ENCODE measurements at regions not wholly inside any gene's neighbourhood (a gene's known extent, or its start where the extent isn't known, plus 50 kb on each side); places are given as distances from the start of the nearest gene placed in this dataset.

DNA sequence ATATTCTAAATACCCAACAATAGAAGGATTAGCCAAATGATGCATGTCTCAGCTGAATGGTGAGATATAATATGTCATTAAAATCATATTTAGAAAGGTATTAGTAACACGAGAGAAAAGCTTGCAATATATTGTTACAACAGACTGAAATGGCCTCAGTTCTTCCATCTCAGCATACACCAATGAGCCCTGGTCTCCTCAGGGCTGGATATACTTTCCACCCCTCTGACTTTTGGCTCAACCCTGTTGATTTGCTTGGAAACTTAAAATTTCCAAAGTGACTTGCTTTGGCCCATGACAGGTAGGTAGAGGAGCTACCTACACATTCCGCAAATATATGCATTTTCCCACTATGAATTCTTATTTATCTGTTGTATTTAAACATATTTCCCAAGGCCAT, 908.1 kb upstream of the TMEM132C start (continued):
- TF ChIP-seq, protein P1, sequence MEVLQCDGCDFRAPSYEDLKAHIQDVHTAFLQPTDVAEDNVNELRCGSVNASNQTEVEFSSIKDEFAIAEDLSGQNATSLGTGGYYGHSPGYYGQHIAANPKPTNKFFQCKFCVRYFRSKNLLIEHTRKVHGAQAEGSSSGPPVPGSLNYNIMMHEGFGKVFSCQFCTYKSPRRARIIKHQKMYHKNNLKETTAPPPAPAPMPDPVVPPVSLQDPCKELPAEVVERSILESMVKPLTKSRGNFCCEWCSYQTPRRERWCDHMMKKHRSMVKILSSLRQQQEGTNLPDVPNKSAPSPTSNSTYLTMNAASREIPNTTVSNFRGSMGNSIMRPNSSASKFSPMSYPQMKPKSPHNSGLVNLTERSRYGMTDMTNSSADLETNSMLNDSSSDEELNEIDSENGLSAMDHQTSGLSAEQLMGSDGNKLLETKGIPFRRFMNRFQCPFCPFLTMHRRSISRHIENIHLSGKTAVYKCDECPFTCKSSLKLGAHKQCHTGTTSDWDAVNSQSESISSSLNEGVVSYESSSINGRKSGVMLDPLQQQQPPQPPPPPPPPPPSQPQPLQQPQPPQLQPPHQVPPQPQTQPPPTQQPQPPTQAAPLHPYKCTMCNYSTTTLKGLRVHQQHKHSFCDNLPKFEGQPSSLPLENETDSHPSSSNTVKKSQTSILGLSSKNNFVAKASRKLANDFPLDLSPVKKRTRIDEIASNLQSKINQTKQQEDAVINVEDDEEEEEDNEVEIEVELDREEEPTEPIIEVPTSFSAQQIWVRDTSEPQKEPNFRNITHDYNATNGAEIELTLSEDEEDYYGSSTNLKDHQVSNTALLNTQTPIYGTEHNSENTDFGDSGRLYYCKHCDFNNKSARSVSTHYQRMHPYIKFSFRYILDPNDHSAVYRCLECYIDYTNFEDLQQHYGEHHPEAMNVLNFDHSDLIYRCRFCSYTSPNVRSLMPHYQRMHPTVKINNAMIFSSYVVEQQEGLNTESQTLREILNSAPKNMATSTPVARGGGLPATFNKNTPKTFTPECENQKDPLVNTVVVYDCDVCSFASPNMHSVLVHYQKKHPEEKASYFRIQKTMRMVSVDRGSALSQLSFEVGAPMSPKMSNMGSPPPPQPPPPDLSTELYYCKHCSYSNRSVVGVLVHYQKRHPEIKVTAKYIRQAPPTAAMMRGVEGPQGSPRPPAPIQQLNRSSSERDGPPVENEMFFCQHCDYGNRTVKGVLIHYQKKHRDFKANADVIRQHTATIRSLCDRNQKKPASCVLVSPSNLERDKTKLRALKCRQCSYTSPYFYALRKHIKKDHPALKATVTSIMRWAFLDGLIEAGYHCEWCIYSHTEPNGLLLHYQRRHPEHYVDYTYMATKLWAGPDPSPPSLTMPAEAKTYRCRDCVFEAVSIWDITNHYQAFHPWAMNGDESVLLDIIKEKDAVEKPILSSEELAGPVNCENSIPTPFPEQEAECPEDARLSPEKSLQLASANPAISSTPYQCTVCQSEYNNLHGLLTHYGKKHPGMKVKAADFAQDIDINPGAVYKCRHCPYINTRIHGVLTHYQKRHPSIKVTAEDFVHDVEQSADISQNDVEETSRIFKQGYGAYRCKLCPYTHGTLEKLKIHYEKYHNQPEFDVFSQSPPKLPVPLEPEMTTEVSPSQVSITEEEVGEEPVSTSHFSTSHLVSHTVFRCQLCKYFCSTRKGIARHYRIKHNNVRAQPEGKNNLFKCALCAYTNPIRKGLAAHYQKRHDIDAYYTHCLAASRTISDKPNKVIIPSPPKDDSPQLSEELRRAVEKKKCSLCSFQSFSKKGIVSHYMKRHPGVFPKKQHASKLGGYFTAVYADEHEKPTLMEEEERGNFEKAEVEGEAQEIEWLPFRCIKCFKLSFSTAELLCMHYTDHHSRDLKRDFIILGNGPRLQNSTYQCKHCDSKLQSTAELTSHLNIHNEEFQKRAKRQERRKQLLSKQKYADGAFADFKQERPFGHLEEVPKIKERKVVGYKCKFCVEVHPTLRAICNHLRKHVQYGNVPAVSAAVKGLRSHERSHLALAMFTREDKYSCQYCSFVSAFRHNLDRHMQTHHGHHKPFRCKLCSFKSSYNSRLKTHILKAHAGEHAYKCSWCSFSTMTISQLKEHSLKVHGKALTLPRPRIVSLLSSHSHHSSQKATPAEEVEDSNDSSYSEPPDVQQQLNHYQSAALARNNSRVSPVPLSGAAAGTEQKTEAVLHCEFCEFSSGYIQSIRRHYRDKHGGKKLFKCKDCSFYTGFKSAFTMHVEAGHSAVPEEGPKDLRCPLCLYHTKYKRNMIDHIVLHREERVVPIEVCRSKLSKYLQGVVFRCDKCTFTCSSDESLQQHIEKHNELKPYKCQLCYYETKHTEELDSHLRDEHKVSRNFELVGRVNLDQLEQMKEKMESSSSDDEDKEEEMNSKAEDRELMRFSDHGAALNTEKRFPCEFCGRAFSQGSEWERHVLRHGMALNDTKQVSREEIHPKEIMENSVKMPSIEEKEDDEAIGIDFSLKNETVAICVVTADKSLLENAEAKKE (CRISPR knock-in tag; IDR thresholded peaks at IDR 0.05) = no peak
- no peak for TF ChIP-seq CREB1 (CRISPR knock-in tag; IDR thresholded peaks at IDR 0.05; ENCODE audit: low read depth)
- TF ChIP-seq, protein P2, sequence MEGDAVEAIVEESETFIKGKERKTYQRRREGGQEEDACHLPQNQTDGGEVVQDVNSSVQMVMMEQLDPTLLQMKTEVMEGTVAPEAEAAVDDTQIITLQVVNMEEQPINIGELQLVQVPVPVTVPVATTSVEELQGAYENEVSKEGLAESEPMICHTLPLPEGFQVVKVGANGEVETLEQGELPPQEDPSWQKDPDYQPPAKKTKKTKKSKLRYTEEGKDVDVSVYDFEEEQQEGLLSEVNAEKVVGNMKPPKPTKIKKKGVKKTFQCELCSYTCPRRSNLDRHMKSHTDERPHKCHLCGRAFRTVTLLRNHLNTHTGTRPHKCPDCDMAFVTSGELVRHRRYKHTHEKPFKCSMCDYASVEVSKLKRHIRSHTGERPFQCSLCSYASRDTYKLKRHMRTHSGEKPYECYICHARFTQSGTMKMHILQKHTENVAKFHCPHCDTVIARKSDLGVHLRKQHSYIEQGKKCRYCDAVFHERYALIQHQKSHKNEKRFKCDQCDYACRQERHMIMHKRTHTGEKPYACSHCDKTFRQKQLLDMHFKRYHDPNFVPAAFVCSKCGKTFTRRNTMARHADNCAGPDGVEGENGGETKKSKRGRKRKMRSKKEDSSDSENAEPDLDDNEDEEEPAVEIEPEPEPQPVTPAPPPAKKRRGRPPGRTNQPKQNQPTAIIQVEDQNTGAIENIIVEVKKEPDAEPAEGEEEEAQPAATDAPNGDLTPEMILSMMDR (conservative IDR thresholded peaks at IDR 0.05; ENCODE audit: low read depth in 2 of 2) = no peak

DNA sequence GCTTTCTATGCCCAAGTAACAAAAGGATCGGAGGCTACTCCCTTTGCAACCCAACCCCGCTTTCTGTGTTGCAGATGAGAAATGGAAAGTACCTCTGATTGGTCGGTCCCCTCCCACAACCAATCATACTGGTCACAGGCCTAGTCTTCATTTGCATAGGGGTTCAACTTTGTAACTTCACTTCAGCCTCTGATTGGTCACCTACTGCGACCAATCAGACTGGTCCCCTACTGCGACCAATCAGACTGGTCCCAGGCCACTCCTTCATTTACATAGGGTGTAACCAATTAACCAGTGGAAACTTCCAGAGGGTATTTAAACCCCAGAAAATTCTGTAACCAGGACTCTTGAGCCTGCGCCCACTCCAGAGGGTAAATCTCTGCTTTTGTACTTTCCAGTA, 906.4 kb upstream of the TMEM132C start:
- Histone ChIP-seq H2AFZ (no peak overlapping the region), H3K36me3 (ENCODE audit: insufficient read depth) (peaks cover 3% of the 10 kb centered on the region; the same call in 1 of the 2 replicates), H3F3A (replicated peaks; ENCODE audit: low read depth) (no peaks in the 10 kb centered on the region), H3K9me2 (ENCODE audit: insufficient read depth) (no peaks in the 10 kb centered on the region), H3K27ac (ENCODE audit: low read depth) (no peak overlapping the region), H3K27me3 (ENCODE audit: insufficient read depth) (no peaks in the 10 kb centered on the region), H3K79me2 (replicated peaks; ENCODE audit: insufficient read depth) (no peaks in the 10 kb centered on the region), H3K4me3 (no peak overlapping the region), H3K4me1 (ENCODE audit: insufficient read depth) (no peaks in the 10 kb centered on the region), H3K4me2 (no peak overlapping the region), H4K20me1 (replicated peaks; ENCODE audit: insufficient read depth) (no peaks in the 10 kb centered on the region)
- H3K27ac Mint-ChIP-seq = no peak overlapping the region
- H3K4me3 Mint-ChIP-seq = no peak overlapping the region
- TF ChIP-seq ZNF331 (CRISPR knock-in tag; IDR thresholded peaks at IDR 0.05; ENCODE audit: low read depth) (no peak), JUNB (IDR thresholded peaks at IDR 0.05; ENCODE audit: unreplicated experiment) (no peak), NANOG (IDR thresholded peaks at IDR 0.05; ENCODE audit: borderline replicate concordance) (no peak), EZH2 (IDR thresholded peaks at IDR 0.05; ENCODE audit: low read depth, unreplicated experiment) (no peak)
- TF ChIP-seq, protein P1 (CRISPR knock-in tag; IDR thresholded peaks at IDR 0.05) = no peak
- ATAC-seq = no peak
- no peaks in the 10 kb centered on the region for H3K4me1 Mint-ChIP-seq
- peaks cover 22% of the 10 kb centered on the region for H3K36me3 Mint-ChIP-seq (ENCODE audit: low read depth)
- DNase-seq (ENCODE audit: low spot score) = no peak
- no peaks in the 10 kb centered on the region for H3K27me3 Mint-ChIP-seq (ENCODE audit: insufficient read depth, low read depth, poor library complexity)
- peaks cover 94% of the 10 kb centered on the region for H3K9me3 Mint-ChIP-seq
